ENCODE measurements at regions not wholly inside any gene's neighbourhood (a gene's known extent, or its start where the extent isn't known, plus 50 kb on each side); places are given as distances from the start of the nearest gene placed in this dataset.

GRCh38 chr2:164288235-164288634 lies 333.0 kb downstream of the GRB14 start:
- no peak for DNase-seq

DNA sequence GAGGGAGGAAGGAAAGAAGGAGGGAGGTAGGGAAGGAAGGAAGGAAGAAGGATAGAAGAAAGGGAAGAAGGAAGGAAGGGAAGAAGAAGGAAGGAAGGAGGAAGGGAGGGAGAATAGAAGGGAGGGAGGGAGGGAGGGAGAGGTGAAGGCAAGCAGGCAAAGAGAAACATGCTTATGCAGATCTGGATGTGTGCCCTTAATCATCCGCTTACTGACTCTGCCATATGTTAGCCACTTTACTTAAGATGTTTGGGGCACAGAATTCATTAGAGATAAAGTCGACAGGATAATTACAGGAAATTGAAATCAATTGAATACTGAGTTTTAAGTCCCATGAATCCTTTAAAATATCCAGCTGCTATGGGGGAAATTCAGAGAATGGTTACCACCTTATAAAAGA lies 334.2 kb downstream of the GRB14 start:
- no peak for DNase-seq

GRCh38 chr2:164285576-164285975 lies 335.7 kb downstream of the GRB14 start:
- no peak for DNase-seq

DNA sequence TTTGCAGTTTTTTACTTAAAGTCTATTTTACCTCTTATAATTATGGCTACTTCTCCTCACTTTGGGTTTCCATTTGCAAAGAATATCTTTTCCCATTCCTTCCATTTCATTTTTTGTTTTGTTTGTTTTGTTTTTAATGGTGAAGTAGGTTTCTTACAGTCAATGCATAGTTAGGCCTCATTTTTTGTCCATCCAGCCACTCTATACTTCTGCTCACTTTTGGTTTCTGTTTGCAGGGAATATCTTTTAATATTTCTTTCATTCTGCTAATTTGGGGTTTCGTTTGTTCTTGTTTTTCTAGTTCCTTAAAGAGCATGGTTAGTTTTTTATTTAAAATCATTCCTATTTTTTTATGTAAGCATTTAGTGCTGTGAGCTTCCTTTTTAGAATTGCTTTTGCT lies 339.4 kb downstream of the GRB14 start:
- no peak for DNase-seq

DNA sequence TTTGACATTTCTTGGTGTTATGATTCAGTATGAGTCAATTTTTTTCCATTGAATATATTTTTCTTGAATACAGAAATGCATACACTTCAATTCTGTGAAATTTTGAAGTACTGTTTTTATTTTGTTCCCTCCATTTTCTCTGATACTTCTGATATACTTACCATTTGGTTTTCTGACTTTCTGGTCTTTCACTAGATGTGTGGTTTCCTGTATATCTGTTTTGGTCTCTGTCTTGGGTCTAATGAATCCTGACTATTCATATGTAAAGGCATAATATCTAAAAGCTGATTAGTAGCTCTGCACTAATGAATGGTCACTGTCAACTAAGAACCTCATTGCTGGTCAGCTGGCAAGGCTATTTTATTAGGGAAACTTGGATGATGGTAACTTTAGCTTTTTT lies 345.6 kb downstream of the GRB14 start:
- no peak for DNase-seq

DNA sequence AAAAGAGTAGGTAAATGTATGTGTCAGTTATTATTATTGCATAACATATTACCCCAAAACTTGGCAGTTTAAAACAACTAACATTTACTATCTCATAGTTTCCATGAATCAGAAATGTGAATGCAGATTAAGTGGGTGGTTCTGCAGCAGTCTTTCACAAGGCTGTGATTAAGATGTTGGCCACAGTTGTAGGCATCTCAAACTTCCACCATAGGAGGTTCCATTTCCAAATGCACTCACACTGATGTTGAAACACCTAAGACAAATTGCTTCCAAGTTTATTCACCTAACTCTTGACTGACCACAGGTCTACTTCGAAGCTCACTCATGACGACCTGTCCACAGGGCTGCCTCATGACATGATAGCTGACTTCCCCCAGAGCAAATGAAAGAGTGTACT lies 360.8 kb downstream of the GRB14 start:
- no peak for DNase-seq

DNA sequence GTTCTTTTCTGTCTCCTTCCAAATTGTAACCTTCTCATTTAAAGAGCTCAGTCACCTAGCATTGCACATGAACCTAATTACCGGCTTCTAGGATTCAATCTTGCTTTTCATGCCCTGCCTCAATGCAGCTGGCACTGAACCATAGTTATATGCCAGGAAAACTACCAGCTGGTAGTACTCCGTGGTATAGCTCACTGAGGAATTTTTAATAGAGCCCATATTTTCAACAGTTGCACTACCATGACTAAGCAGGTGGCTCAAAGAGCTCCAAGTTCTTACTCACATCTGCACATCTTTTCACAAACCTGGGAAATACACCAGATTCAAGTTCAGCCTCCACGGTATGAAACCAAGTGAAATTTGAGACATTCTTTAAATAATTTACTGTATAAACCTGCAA lies 363.5 kb downstream of the GRB14 start:
- no peak for DNase-seq

DNA sequence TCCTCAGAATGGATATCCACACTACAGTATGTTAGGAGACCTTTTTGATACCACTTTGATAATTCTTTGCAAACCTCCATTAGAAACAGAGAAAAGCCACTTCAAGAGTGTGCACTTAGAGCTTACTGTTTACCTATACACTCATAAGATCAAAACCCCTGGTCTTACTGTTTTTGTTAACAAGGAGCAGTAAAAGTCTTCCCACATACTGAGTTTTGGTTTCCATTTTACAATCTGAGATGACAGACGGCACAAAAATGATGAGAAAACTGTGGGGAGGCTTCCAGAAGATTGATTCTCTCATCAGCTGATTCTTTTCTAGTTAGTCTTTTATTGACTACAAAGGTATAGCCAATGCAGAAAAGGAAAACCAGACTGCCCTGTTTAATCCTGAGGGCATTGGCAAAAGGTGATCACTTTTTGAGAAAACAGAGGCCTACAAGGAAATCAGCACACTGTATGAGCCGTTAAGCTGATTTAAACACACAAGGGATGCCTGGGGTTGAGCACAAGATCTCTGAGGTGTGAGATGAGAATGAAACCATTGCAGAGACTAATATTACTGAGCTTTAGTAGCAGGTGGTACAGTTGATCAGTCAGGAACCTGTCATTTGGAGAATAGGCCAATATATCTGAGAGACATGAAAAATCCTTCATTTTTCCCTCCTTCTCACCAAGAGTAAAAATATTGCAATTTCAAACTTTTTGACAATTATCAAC lies 368.6 kb downstream of the GRB14 start:
- no peak for DNase-seq

- DNase-seq = no peak
Observed at GRCh38 chr2:164243315-164243714, 378.0 kb downstream of the GRB14 start.

DNA sequence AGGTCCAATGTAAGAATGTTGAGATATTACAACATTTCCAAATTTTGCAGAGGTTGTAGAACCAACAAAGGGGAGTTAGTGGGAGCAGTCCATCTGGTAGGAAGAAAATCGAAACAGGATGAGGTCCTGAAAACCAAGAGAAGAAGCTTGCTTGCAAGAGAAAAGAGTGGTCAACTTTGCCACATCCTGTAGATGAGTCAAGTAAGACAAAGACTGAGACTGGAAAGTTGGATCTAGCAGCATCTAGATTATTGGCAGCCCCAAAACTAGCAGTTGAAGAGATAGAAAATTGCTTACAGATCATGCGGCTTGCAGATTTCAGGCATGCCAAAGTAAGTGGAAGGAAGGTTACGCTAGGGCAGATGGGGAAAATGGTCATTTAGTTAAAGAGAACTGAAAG lies 378.9 kb downstream of the GRB14 start:
- DNase-seq = no peak

DNA sequence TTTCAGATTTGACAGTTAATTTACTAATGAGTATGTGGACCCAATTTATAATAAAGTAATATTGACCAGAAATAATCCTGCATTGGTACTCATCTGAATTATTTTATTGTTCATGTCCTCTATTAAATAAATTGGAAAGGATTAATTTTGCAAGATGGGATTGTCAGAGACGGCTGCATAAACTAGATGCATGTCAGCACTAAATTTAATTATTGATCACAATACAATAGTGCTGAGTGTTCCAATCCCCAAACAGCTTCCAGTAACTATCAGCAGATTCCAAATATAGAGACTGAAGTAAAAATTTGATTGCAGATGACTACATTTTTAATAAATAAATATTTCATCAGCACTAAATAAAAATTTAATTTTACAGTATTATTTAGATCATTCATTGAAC lies 387.2 kb downstream of the GRB14 start:
- no peak for DNase-seq

DNA sequence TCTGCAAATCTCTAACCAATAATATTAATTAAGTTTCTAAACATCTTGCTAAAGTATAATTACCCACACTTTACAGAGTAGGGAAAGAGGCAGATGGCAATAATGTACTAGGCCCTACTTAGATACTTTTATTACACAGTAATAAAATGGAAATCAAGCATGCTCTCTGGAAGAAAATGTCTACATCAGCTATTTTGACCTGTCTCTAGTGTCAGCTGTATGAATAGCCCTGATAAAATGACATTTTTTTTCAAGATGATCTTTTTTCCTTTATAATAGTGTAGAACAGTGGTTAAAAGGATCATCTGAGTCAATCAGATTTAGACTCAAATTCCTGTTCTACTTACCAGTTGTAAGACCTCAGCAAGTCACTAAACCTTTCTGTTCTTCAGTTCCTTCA lies 397.3 kb downstream of the GRB14 start:
- DNase-seq = no peak

- DNase-seq = no peak
Observed at GRCh38 chr2:164221473-164221872, 399.8 kb downstream of the GRB14 start.

- no peak for DNase-seq
Observed at GRCh38 chr2:164220265-164220664, 401.0 kb downstream of the GRB14 start.

- DNase-seq = no peak
Observed at GRCh38 chr2:164213916-164214315, 407.4 kb downstream of the GRB14 start.

GRCh38 chr2:164205347-164205746 lies 415.9 kb downstream of the GRB14 start:
- DNase-seq = no peak

DNA sequence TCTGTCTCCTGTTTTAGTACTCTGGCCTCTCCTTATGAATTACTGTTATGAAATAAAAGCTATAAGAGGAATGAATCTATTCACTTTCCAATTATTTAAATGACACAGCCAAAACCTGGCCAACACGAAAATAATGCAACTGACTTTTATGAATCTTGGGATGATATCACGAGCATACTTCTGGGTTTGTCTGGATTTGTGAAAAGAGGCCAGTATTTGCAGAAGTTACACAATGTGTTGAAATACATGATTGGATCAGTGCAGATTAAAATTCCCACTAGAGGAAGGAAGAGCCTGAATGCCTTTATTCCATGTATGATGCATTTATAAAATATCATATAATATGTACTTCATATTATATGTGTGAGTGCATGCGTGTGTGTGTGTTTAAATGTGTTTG lies 418.2 kb downstream of the GRB14 start:
- DNase-seq = no peak

GRCh38 chr2:164198256-164198655 lies 423.0 kb downstream of the GRB14 start:
- no peak for DNase-seq

DNA sequence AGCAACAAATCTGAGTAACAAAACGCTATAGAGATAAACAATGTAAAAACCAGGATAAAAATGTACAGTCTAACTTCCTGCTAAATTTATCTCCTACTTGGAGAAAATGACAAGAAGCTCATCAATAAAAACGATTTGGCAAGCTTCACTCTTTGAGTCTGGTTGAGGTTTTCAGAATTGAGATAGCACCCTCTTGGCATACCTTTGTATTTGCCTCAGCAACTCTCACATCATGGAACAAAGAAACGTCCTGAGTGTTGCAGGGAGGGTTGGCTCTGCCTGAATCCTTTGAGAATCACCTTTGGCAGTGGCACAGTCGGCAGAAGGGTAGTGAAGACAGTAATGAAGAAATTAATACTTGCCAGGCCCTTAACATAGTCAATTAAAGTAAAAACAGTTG lies 430.6 kb downstream of the GRB14 start:
- no peak for DNase-seq

DNA sequence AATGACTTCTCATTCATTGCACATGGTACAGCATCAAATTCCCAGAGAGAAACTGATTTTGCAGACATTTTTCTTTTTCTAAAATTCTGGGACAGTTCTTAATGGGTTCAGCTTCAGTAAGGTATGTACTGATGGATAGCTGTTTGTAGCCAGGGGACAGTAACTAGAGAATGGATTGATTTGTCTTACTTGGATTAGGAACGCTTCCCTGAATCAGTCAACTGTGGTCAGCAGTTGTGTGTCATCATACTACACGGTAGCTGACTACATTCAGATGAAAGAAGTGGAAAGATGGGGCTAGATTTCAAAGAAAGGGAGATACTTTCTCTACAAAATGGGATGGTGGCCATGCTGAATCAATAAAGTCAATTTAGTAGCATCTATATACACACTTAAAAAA lies 431.4 kb downstream of the GRB14 start:
- no peak for DNase-seq

GRCh38 chr2:164187121-164187520 lies 434.2 kb downstream of the GRB14 start:
- no peak for DNase-seq

GRCh38 chr2:164186591-164186990 lies 434.7 kb downstream of the GRB14 start:
- DNase-seq = no peak

- no peak for DNase-seq
Observed at GRCh38 chr2:164182116-164182627, 439.1 kb downstream of the GRB14 start.

GRCh38 chr2:164178835-164179465 lies 442.3 kb downstream of the GRB14 start:
- no peak for DNase-seq

DNA sequence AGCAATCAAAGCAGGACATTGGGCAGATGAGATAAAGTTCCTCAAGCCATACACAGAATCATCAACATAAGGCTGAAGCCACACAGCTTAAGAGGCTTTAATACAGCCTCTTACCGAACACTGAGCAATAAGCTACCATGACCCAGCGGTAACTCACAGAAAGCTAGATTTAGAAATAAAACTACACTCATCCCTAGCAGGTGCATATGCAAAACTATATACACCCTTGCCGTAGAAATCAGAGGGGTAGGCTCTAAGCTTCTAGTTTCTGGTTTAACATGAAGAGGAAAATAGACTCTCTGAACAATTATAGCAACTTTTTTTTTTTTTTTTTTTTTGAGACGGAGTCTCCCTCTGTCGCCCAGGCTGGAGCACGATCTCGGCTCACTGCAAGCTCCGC lies 428.8 kb upstream of the FIGN start:
- no peak for DNase-seq
